ENCODE measurements at regions not wholly inside any gene's neighbourhood (a gene's known extent, or its start where the extent isn't known, plus 50 kb on each side); places are given as distances from the start of the nearest gene placed in this dataset.

GRCh38 chrX:76279007-76279406 lies 106.1 kb downstream of the PBDC1 start:
- no peaks in the 10 kb centered on the region for H3K9me2 ChIP-seq (ENCODE audit: low read depth, low read length)
- no peaks in the 10 kb centered on the region for H3K27me3 ChIP-seq (ENCODE audit: insufficient read depth, low read length)
- H3K4me3 ChIP-seq (ENCODE audit: low read depth, low read length, poor library complexity, severe bottlenecking), result no peak overlapping the region
- no peak overlapping the region for H3K4me2 ChIP-seq (ENCODE audit: low read length)
- no peaks in the 10 kb centered on the region for H3F3A ChIP-seq (ENCODE audit: insufficient read depth, low read length)
- H3K4me1 ChIP-seq (ENCODE audit: insufficient read depth, low read length, severe bottlenecking), result no peaks in the 10 kb centered on the region
- H2AFZ ChIP-seq (ENCODE audit: low read length), result no peak overlapping the region
- no peaks in the 10 kb centered on the region for H3K9me3 ChIP-seq (ENCODE audit: low read length)
- no peak overlapping the region for H3K9ac ChIP-seq (ENCODE audit: low read length)
- no peaks in the 10 kb centered on the region for H3K36me3 ChIP-seq (ENCODE audit: insufficient read depth, low read length)
- no peaks in the 10 kb centered on the region for H3K79me2 ChIP-seq (ENCODE audit: insufficient read depth, low read length)
- H3K27ac ChIP-seq (ENCODE audit: low read depth, low read length, poor library complexity, severe bottlenecking), result no peak overlapping the region
- TF ChIP-seq EZH2 (IDR thresholded peaks at IDR 0.05; ENCODE audit: borderline replicate concordance, low read length) (no peak), CTCF (IDR thresholded peaks at IDR 0.05; ENCODE audit: low read length) (peak; percentile 66)
- no peaks in the 10 kb centered on the region for H4K20me1 ChIP-seq (ENCODE audit: insufficient read depth, low read length)
